ENCODE measurements at regions not wholly inside any gene's neighbourhood (a gene's known extent, or its start where the extent isn't known, plus 50 kb on each side); places are given as distances from the start of the nearest gene placed in this dataset.

- no peak overlapping the region for H4K91ac ChIP-seq (ENCODE audit: insufficient read length, low read depth, low read length)
- no peak overlapping the region for H3K14ac ChIP-seq (ENCODE audit: insufficient read depth, low read length)
- H2AFZ ChIP-seq (ENCODE audit: low read length): no peak overlapping the region
- no peaks in the 10 kb centered on the region for H3K4me1 ChIP-seq (ENCODE audit: insufficient read depth, low read length)
- H3K23ac ChIP-seq (ENCODE audit: insufficient read length, low read depth, low read length): no peak overlapping the region
- no peak overlapping the region for H2BK120ac ChIP-seq (ENCODE audit: low read depth, low read length, poor library complexity, severe bottlenecking)
- H3K27ac Mint-ChIP-seq: no peak overlapping the region
- no peak overlapping the region for H3T11ph ChIP-seq (ENCODE audit: low read length)
- H3K4me3 Mint-ChIP-seq: no peak overlapping the region
- no peaks in the 10 kb centered on the region; the same call in none of the 2 replicates for H3K27me3 Mint-ChIP-seq (ENCODE audit: low read depth)
- H2BK20ac ChIP-seq (ENCODE audit: low read depth, low read length, poor library complexity, severe bottlenecking): no peak overlapping the region
- no peak overlapping the region for H3K56ac ChIP-seq (ENCODE audit: insufficient read length, low read depth, low read length)
- H3K4me2 ChIP-seq (ENCODE audit: insufficient read depth, insufficient read length, low read length): no peak overlapping the region
- H3K79me1 ChIP-seq (ENCODE audit: insufficient read depth, low read depth, low read length, poor library complexity, severe bottlenecking): no peaks in the 10 kb centered on the region
- no peak overlapping the region for H3K4ac ChIP-seq (ENCODE audit: low read depth, low read length)
- no CpG with 5 or more reads among the region's 2 CpGs for WGBS (ENCODE audit: extremely low coverage, insufficient read length, low lambda C conversion rate)
- no peak overlapping the region for H2BK5ac ChIP-seq (ENCODE audit: insufficient read length, low read length)
- H4K5ac ChIP-seq (ENCODE audit: insufficient read length, low read depth, low read length): no peak overlapping the region
- H4K20me1 ChIP-seq (ENCODE audit: control insufficient read depth, insufficient read depth, insufficient read length): no peaks in the 10 kb centered on the region
- H3K18ac ChIP-seq (ENCODE audit: insufficient read length, low read depth, low read length): no peak overlapping the region
- H2AK5ac ChIP-seq (ENCODE audit: insufficient read length, low read length): no peak overlapping the region
- no peaks in the 10 kb centered on the region for H3K27me3 ChIP-seq (ENCODE audit: insufficient read depth, low read length)
- H3K9me3 ChIP-seq (ENCODE audit: control insufficient read depth, low read depth, low read length): no peaks in the 10 kb centered on the region
- no peak overlapping the region for H4K8ac ChIP-seq (replicated peaks; ENCODE audit: insufficient read length, low read depth, low read length)
- DNase-seq: no peak
- H2BK15ac ChIP-seq (ENCODE audit: low read depth, low read length): no peak overlapping the region
- no peak for TF ChIP-seq CTCF (conservative IDR thresholded peaks at IDR 0.05)
- no peak overlapping the region for H3K9ac ChIP-seq (ENCODE audit: extremely low read depth, insufficient read length, low read length)
- H3K9me3 Mint-ChIP-seq: no peaks in the 10 kb centered on the region
- no peaks in the 10 kb centered on the region for H3K36me3 Mint-ChIP-seq (ENCODE audit: insufficient read depth in 1 of 3, low read depth in 3 of 3)
- no peak overlapping the region for H3K27ac ChIP-seq (ENCODE audit: insufficient read length, low read depth, low read length)
- no peaks in the 10 kb centered on the region for H3K79me2 ChIP-seq (ENCODE audit: insufficient read depth, low read length)
- H3K4me1 Mint-ChIP-seq: no peaks in the 10 kb centered on the region
- no peaks in the 10 kb centered on the region for H3K23me2 ChIP-seq (ENCODE audit: insufficient read length, low read depth, low read length, poor library complexity, severe bottlenecking)
- H2BK12ac ChIP-seq (ENCODE audit: insufficient read length, low read depth, low read length): no peak overlapping the region
Measured at GRCh38 chr2:149690825-149691224, 103.2 kb upstream of the MMADHC start.
